A673 (cell line): ENCODE measurements at regions not wholly inside any gene's neighbourhood (a gene's known extent, or its start where the extent isn't known, plus 50 kb on each side); places are given as distances from the start of the nearest gene placed in this dataset.

ENCODE experiments used
- CTCF ChIP-seq: fragments of 300-800, 200-600 bp; sonication (generic); conservative IDR thresholded peaks from 2 replicates; pipeline ENCODE4 v1.5.1; 2017; ENCODE audit warnings: low read depth, mild to moderate bottlenecking, antibody characterized with exemption, low read length, moderate library complexity, mixed read lengths
- EZH2 ChIP-seq: fragments of 200-600 bp; sonication (generic); IDR thresholded peaks from 2 replicates; pipeline ENCODE4 v1.6.1; 2017; ENCODE audit warnings: borderline replicate concordance, low read depth, mild to moderate bottlenecking, mixed read lengths, antibody characterized with exemption, low read length; ENCODE audit not compliant: poor library complexity, severe bottlenecking

GRCh38 chr22:44427611-44428470 is 70.2 kb downstream of the RTL6 start:
- TF ChIP-seq EZH2, result no peak
- no peak for TF ChIP-seq CTCF
